Stimulated activated CD4-positive, alpha-beta T cell treated with anti-CD3 and anti-CD28 coated beads, Interleukin-1b, Interleukin-23, amount 100 ng/mL, for 48 hours (primary cell): ENCODE measurements at regions not wholly inside any gene's neighbourhood (a gene's known extent, or its start where the extent isn't known, plus 50 kb on each side); places are given as distances from the start of the nearest gene placed in this dataset.

Source experiments
- DNase-seq: peaks from one replicate; pipeline ENCODE4 v3.0.0-alpha.2; 2020

GRCh38 chr2:191738003-191738402 is 60.1 kb downstream of the NABP1 start:
- DNase-seq: no peak

- DNase-seq: no peak
These were observed 60.7 kb downstream of the NABP1 start for GRCh38 chr2:191738667-191739066.

- no peak for DNase-seq
These were observed 61.3 kb downstream of the NABP1 start for GRCh38 chr2:191739194-191739593.

- DNase-seq: peak; percentile 45
These were observed 62.1 kb downstream of the NABP1 start for GRCh38 chr2:191740016-191740419.

DNA sequence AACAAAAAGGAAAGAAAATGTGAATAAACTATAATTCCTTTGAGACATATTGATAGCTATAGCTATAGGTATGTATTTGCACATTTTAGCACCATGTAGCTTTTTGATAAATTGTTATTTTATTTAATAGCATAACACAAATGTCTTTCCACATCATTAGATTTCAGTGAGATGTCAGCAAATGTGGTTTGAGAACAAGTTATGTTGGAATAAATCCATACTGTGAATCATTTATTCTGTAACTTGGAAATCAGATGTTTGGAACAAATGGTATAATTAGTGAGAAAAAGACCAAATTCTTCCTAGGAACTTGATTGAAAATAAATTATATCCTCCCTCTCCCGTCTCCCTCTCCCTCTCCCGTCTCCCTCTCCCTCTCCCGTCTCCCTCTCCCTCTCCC is 62.8 kb downstream of the NABP1 start:
- no peak for DNase-seq

GRCh38 chr2:191746346-191747169 is 68.6 kb downstream of the NABP1 start:
- no peak for DNase-seq

- no peak for DNase-seq
These were observed 69.2 kb downstream of the NABP1 start for GRCh38 chr2:191747170-191747530.

- peak; percentile 4 for DNase-seq
These were observed 70.1 kb downstream of the NABP1 start for GRCh38 chr2:191748059-191748461.

DNA sequence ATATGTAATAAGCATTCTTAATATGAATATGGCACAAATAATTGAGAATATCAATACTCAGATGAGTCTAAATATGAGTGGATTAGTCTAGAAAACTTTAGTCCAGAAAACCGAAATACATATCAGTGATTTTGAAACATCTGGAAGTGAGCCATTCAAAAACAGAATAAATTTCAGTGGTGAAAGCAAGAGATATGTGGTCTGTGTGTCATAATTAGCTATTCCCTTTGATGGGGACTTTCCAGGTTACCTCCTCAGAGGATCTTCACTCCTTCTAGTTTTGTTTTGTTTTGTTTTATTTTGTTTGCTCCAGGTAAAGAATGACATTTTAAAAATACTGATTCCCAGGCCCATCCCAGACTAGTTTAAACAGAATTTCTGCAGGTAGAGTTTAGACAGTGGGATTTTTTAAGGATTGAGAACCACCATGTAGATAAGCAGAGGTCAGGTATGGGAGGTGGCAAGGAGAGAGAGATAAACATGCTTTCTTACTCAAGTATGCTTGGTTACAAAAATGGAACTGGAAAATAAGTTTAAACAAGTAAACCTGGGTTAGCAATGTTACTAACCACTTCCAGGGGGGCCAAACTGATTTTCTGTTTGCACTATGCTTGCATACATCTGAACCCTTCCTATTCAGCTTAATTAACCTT is 70.7 kb downstream of the NABP1 start:
- no peak for DNase-seq

GRCh38 chr2:191749181-191749540 is 71.2 kb downstream of the NABP1 start:
- DNase-seq: no peak

DNA sequence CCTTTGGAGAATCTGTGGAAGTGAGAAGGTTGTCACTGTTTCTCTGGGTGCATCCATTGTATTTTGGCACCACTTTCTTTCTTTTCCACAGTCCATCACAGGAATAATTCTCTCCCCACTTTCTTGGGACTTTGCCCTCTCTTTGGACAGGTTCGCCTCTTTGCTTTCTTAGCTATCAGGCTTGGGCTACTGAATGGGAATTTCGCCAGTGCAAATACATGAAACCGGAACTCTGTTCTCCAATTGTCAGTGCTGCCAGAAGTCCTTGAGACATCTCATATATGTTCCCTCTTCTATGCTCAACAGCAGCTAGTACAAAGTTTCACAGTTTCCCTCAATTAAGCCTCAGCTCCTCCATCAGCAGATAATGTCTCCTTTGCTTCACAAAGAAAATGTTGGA is 76.2 kb downstream of the NABP1 start:
- no peak for DNase-seq

DNA sequence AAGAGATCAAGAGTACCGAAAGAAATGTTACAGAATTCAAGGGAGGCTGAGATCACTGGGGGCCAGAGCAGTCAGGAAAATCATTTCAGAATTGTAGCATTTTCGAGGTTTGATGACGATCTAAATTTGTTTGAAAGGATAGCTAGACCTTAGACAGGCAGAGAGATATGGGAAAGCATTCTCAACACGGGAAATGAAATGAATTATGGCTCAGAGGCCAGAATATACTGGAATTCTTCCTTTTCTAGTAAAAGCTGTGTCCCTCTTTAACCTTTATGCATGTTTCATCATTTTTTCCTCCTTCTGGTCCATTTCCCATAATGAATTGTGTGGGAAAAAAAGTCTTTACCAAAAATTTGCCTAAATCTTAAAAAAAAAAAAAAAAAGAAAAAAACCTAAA is 78.8 kb downstream of the NABP1 start:
- DNase-seq: no peak

- no peak for DNase-seq
These were observed 79.3 kb downstream of the NABP1 start for GRCh38 chr2:191757208-191757607.

DNA sequence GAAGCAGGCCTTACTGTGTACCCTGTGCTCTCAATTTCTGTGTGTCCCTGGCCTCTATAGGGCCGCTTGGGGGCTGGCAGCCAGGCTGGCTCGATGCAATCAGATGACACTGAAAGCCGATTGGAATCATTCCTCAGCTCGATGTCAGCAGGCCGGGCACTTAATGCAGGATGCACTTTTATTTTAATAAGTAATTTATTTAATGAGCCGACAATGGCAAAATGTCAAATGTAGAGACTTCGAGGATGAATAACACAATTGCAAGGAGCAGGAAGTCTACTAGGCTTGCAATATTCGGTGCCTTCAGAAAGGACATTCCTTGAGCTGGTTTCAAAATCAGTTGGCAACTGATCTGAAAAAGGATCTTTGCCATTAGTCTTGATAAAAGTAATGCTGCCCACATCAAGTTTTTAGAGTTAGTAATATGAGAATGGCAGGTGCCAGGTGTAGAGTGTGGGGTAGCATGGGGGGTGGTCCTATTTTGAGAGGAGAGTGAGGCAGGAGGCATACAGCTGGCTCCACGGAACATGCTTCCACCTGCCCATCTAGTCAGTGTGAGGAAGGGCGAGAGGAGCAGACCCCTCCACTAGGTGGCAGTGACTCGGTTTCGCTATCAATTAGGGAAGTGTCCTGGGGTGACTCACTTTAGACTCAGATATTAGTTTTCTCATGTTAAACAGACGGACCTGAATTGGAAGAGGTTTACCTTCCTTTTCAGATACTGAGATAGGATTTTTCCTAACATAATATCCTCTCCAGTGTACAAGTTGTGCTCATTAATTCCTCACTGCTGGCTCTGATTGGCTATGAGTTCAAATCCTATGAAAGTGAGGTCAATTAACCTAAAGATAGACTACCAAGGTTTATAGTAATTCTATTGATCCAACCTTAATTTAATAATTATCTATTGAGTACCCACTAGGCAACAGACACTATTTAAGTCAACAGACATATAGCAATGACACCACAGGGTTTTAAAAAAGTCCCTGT is 80.9 kb downstream of the NABP1 start:
- DNase-seq: peak; percentile 51

DNA sequence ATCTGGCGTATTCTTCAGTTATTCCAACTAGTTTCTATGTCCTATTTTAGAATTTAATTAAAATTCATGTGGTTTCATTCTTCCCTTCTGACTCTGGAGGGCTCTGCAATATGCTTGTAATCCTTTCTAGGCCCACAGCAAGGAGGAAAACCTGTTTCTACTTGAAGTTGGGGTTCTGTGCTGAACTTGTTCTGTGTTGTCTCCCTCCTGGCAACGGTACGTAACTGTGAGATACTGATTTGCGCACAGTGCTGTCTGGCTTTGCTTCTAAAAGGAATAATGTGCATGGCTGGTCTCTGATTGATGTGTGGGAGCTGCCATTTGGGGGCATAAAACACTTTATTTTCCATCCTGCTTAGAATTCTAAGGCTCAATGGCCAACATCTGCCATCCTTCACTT is 81.7 kb downstream of the NABP1 start:
- DNase-seq: no peak

GRCh38 chr2:191760655-191761262 is 82.8 kb downstream of the NABP1 start:
- no peak for DNase-seq

DNA sequence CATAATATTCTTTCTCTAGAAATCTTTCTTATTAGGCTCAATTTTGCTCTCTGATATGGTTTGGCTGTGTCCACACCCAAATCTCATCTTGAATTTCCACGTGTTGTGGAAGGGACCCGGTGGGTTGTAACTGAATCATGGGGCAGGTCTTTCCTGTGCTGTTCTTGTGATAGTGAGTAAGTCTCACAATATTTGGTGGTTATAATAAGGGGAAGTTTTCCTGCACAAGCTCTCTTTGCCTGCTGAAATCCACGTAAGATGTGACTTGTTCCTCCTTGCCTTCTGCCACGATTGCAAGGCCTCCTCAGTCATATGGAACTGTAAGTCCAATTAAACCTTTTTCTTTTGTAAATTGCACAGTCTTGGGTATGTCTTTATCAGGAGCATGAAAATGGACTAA is 73.8 kb downstream of the CAVIN2 start:
- no peak for DNase-seq

DNA sequence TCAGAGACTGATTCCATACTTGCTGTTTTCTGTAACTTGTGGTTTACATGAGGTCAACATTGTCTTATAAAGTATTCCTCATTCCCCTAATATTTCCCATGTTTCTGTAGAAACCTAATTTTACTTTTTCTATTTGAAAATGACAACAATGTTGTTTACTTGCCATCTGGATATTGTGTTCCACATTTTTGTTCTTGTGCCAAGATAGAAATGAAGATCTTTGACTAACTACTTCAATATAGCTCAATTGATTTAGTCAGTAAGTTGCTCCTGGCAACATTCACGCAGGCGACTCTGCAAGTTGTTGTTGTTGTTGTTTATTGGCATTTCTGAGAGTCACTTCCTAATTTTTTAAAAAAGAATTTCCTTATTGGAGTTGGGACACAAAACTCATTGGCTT is 69.5 kb downstream of the CAVIN2 start:
- DNase-seq: no peak

DNA sequence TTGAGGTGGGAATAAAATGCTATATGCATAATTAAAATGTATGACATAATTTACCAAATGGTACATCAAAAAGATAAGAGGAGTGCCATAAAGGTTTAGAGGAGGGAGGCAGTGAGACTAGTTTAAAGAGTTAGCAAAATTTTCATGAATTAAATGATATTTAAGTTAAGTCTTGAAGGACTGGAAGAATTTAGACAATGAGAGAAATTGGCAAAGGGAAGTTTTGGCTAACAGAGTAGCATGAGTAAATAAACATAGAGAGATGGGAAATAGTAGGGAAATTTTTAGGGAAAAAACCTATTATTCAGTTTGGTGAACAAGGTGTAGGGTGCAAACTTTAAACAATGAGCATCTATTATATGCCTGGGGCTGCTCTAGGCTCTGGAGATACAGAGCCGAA is 68.8 kb downstream of the CAVIN2 start:
- DNase-seq: no peak

DNA sequence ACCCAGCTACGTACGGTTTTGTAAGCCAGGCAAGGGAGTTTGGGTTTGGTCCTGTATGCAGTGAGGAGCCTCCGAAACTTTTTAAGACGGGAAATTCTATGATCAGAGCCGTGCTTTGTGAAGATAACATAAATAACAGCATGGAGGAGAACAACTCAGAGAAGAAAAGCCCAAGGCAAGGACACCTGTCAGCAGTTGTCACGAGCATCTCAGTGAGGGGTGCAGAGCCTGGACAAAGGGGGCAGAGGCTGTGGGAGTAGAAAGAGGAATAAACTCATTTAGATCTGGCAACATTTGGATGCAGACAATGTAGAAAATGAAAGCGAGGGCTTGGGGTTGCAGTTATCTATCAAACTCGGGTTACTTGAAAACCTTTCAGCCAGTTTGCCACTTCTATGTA is 64.5 kb downstream of the CAVIN2 start:
- DNase-seq: no peak

DNA sequence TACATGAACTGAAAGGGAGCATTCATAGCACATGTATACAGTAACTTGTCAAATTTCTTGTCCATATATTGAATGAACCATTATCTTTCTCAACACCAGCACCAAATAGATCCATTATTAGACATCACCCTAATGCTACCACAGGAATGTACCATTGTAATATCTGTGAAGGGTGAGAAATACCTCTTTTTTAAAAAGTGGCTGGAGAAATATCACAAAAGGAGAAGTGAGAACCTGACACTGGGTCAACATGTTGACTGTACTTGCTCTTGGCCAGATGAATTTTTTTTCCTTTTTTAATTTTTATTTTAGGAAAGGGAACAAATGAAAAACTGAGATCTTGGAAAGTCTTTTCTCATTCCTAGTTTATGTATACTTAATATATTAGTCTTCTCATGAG is 63.5 kb downstream of the CAVIN2 start:
- DNase-seq: no peak
